ENCODE measurements at regions not wholly inside any gene's neighbourhood (a gene's known extent, or its start where the extent isn't known, plus 50 kb on each side); places are given as distances from the start of the nearest gene placed in this dataset.

DNA sequence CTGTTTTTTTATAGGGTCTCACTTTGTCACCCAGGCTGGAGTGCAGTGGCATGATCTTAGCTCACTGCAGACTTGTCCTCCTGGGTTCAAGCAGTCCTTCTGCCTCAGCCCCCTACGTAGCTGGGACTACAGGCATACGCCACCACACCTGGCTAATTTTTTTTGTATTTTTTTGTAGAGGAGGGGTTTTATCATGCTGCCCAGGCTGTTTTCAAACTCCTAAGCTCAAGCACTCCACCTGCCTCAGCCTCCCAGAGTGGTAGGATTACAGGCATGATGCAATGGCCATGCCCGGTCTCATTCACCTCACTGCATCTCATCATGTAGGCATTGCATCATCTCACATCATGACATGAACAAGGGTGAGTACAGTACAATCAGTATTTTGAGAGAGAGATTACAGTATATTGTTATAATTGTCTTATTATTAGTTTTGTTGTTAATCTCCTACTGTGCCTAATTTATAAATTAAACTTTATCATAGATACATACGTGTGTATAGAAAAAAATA is 74.3 kb upstream of the EOMES start:
- DNase-seq (ENCODE audit: low read depth, low spot score) (no peak), ATAC-seq (no peak)
- no TSS peak for BruUV-seq (replicated peaks)
- no peaks in the 10 kb centered on the region for H3K9me3 ChIP-seq (ENCODE audit: control insufficient read depth, insufficient read depth, low read depth, low read length)
- no peaks in the 10 kb centered on the region for H3K27me3 ChIP-seq (ENCODE audit: control insufficient read depth, insufficient read depth, low read length)
- CTCF ChIA-PET: no interaction called here
- H3K4me3 ChIP-seq (ENCODE audit: low read depth in 2 of 2, low read length in 2 of 2): no peak overlapping the region
- TF ChIP-seq SIN3A (IDR thresholded peaks at IDR 0.05; ENCODE audit: borderline replicate concordance, insufficient read depth, low read depth, low read length) (no peak), POLR2AphosphoS5 (IDR thresholded peaks at IDR 0.05; ENCODE audit: low read depth, low read length) (no peak), TCF7L2 (IDR thresholded peaks at IDR 0.05; ENCODE audit: low read depth, low read length) (no peak), CTCF (IDR thresholded peaks at IDR 0.05) (no peak)
- TF ChIP-seq, protein P1, sequence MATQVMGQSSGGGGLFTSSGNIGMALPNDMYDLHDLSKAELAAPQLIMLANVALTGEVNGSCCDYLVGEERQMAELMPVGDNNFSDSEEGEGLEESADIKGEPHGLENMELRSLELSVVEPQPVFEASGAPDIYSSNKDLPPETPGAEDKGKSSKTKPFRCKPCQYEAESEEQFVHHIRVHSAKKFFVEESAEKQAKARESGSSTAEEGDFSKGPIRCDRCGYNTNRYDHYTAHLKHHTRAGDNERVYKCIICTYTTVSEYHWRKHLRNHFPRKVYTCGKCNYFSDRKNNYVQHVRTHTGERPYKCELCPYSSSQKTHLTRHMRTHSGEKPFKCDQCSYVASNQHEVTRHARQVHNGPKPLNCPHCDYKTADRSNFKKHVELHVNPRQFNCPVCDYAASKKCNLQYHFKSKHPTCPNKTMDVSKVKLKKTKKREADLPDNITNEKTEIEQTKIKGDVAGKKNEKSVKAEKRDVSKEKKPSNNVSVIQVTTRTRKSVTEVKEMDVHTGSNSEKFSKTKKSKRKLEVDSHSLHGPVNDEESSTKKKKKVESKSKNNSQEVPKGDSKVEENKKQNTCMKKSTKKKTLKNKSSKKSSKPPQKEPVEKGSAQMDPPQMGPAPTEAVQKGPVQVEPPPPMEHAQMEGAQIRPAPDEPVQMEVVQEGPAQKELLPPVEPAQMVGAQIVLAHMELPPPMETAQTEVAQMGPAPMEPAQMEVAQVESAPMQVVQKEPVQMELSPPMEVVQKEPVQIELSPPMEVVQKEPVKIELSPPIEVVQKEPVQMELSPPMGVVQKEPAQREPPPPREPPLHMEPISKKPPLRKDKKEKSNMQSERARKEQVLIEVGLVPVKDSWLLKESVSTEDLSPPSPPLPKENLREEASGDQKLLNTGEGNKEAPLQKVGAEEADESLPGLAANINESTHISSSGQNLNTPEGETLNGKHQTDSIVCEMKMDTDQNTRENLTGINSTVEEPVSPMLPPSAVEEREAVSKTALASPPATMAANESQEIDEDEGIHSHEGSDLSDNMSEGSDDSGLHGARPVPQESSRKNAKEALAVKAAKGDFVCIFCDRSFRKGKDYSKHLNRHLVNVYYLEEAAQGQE (IDR thresholded peaks at IDR 0.05; ENCODE audit: insufficient read depth in 1 of 2, low read depth in 2 of 2, low read length in 1 of 2): no peak
- no peaks in the 10 kb centered on the region for H3K4me1 ChIP-seq (ENCODE audit: control insufficient read depth, insufficient read depth, low read length)
- H3K36me3 ChIP-seq (ENCODE audit: control insufficient read depth, insufficient read depth, low read length): no peaks in the 10 kb centered on the region
- in situ Hi-C loops (cut with HindIII; ENCODE audit: low pct_unique_long_range_greater_than_20kb, low sequenced_read_pairs) (no loop called here), intact Hi-C loops (cut with micrococcal nuclease; ENCODE audit: unreplicated experiment) (no loop called here)
- no peak overlapping the region for H3K27ac ChIP-seq (ENCODE audit: low read length)
- POLR2A ChIA-PET: no interaction called here

DNA sequence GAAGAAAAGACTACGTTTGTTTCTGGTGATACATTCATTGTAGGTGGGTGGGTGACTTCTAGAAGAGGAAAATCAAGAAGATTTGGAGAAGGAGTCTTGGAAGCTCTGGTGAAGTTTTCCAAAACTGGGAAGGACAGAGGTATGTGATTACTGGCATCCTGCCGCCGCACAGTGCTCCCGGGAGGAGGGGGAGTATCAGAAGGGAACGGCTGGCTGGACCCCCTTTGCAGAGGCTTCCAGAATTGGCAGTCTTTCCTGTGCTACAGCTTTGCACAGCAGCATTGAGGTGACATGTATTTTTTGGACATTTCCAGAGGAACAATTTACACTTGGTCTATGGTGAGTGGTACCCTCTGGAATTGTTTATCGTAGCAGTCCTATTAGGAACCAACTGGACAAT is 75.7 kb upstream of the EOMES start:
- H3K4me3 ChIP-seq (ENCODE audit: low read depth in 2 of 2, low read length in 2 of 2): no peak overlapping the region
- in situ Hi-C loops (cut with HindIII; ENCODE audit: low pct_unique_long_range_greater_than_20kb, low sequenced_read_pairs) (no loop called here), intact Hi-C loops (cut with micrococcal nuclease; ENCODE audit: unreplicated experiment) (no loop called here)
- ChIA-PET CTCF (no interaction called here), POLR2A (no interaction called here)
- DNase-seq (ENCODE audit: low read depth, low spot score): no peak
- H3K9me3 ChIP-seq (ENCODE audit: control insufficient read depth, insufficient read depth, low read depth, low read length): no peaks in the 10 kb centered on the region
- BruUV-seq (replicated peaks): no TSS peak
- no peak overlapping the region for H3K27ac ChIP-seq (ENCODE audit: low read length)
- no peaks in the 10 kb centered on the region for H3K4me1 ChIP-seq (ENCODE audit: control insufficient read depth, insufficient read depth, low read length)
- no peak for ATAC-seq
- TF ChIP-seq POLR2AphosphoS5 (IDR thresholded peaks at IDR 0.05; ENCODE audit: low read depth, low read length) (no peak), SIN3A (IDR thresholded peaks at IDR 0.05; ENCODE audit: borderline replicate concordance, insufficient read depth, low read depth, low read length) (no peak), TCF7L2 (IDR thresholded peaks at IDR 0.05; ENCODE audit: low read depth, low read length) (no peak), CTCF (IDR thresholded peaks at IDR 0.05) (no peak)
- TF ChIP-seq, protein P1 (IDR thresholded peaks at IDR 0.05; ENCODE audit: insufficient read depth in 1 of 2, low read depth in 2 of 2, low read length in 1 of 2): no peak
- no peaks in the 10 kb centered on the region for H3K36me3 ChIP-seq (ENCODE audit: control insufficient read depth, insufficient read depth, low read length)
- no peaks in the 10 kb centered on the region for H3K27me3 ChIP-seq (ENCODE audit: control insufficient read depth, insufficient read depth, low read length)
